Fibroblast of lung (primary cell): ENCODE measurements at regions not wholly inside any gene's neighbourhood (a gene's known extent, or its start where the extent isn't known, plus 50 kb on each side); places are given as distances from the start of the nearest gene placed in this dataset.

Experiments
- EZH2 ChIP-seq: IDR thresholded peaks from 2 replicates; pipeline ENCODE4 v1.5.1; 2012; ENCODE audit warnings: low read length, control low read depth, mild to moderate bottlenecking; ENCODE audit errors: missing control alignments
- TF ChIP-seq, protein P1 (sequence below), 2 donors: IDR thresholded peaks in 1 of 2; conservative IDR thresholded peaks in 1 of 2; 1 replicate in 1 of 2; 2 replicates in 1 of 2; pipeline ENCODE4 v1.5.1; 2011 to 2012; ENCODE audit warnings: low read length in 2 of 2, control low read depth in 1 of 2, inconsistent platforms in 1 of 2, low read depth in 1 of 2, mild to moderate bottlenecking in 1 of 2

DNA sequence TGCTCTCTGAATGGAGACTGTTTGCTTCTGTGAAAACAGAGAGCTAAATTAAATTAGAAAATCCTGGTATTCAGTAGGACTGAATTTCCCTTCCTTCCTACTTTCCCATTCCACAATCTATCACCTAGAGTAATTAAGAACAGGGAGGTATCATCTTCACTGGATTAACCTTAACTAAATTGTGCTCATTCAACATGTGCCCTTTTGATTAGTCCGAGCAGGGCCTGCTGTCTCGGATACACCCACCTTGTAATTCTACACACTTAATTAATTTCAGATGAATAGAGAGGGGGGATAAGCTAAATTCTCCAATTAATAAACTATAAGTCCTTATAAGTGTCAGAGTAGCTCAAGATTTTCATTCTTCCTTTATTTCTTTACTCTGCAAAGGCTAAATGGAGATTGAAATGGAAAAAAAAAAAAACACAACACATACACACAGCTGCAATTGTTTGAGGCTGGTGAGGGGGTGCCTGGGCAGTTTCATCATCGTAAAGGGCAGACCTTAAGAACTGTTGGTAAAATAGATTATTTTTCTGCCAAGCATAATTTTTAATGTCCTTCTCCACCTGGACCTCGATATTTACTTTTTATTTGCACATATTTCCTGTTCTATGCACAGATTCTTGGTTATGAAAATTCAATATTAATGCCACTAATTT, 157.1 kb upstream of the SIX2 start:
- TF ChIP-seq, protein P1, sequence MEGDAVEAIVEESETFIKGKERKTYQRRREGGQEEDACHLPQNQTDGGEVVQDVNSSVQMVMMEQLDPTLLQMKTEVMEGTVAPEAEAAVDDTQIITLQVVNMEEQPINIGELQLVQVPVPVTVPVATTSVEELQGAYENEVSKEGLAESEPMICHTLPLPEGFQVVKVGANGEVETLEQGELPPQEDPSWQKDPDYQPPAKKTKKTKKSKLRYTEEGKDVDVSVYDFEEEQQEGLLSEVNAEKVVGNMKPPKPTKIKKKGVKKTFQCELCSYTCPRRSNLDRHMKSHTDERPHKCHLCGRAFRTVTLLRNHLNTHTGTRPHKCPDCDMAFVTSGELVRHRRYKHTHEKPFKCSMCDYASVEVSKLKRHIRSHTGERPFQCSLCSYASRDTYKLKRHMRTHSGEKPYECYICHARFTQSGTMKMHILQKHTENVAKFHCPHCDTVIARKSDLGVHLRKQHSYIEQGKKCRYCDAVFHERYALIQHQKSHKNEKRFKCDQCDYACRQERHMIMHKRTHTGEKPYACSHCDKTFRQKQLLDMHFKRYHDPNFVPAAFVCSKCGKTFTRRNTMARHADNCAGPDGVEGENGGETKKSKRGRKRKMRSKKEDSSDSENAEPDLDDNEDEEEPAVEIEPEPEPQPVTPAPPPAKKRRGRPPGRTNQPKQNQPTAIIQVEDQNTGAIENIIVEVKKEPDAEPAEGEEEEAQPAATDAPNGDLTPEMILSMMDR (conservative IDR thresholded peaks at IDR 0.05 in 1 of 2, IDR thresholded peaks at IDR 0.05 in 1 of 2; ENCODE audit: low read depth in 1 of 2, low read length in 2 of 2) = no peak
- no peak for TF ChIP-seq EZH2
